MM.1S (cell line): ENCODE measurements at regions not wholly inside any gene's neighbourhood (a gene's known extent, or its start where the extent isn't known, plus 50 kb on each side); places are given as distances from the start of the nearest gene placed in this dataset.

ENCODE experiments used
- DNase-seq: peaks from one replicate; pipeline ENCODE4 v3.0.0-alpha.2; 2015
- H2AFZ ChIP-seq: fragments of 300-600 bp; sonication (generic); 2 replicates; pipeline ENCODE4 v1.6.0; 2016; ENCODE audit warnings: antibody characterized with exemption, low read length
- H3F3A ChIP-seq: fragments of 300-600 bp; sonication (generic); 2 replicates; pipeline ENCODE4 v1.6.1; 2016; ENCODE audit warnings: mild to moderate bottlenecking, antibody characterized with exemption, low read length, moderate library complexity, mixed read lengths; ENCODE audit not compliant: insufficient read depth
- H3K27ac ChIP-seq: fragments of 300-600 bp; sonication (generic); 2 replicates; pipeline ENCODE4 v1.5.1; 2016; ENCODE audit warnings: mild to moderate bottlenecking, low read length
- H3K27me3 ChIP-seq: fragments of 300-600 bp; sonication (generic); replicated peaks from 2 replicates; pipeline ENCODE4 v1.6.0; 2016; ENCODE audit warnings: low read length; ENCODE audit not compliant: insufficient read depth
- H3K36me3 ChIP-seq: fragments of 300-600 bp; sonication (generic); replicated peaks from 2 replicates; pipeline ENCODE4 v1.6.1; 2016; ENCODE audit warnings: mild to moderate bottlenecking, low read length, mixed read lengths; ENCODE audit not compliant: insufficient read depth
- H3K4me1 ChIP-seq: fragments of 300-600 bp; sonication (generic); 2 replicates; pipeline ENCODE4 v1.6.1; 2016; ENCODE audit warnings: low read length, mixed read lengths
- H3K4me2 ChIP-seq: fragments of 300-600 bp; sonication (generic); 2 replicates; pipeline ENCODE4 v1.6.0; 2016; ENCODE audit warnings: low read depth, low read length
- H3K4me3 ChIP-seq: fragments of 300-600 bp; sonication (generic); 2 replicates; pipeline ENCODE4 v1.5.1; 2016; ENCODE audit warnings: low read length, mixed read lengths
- H3K79me2 ChIP-seq: fragments of 300-600 bp; sonication (generic); 2 replicates; pipeline ENCODE4 v1.6.1; 2016; ENCODE audit warnings: mixed run types, low read length, mixed read lengths
- H3K9ac ChIP-seq: fragments of 300-600 bp; sonication (generic); 2 replicates; pipeline ENCODE4 v1.6.1; 2016; ENCODE audit warnings: low read length, mixed read lengths
- H3K9me2 ChIP-seq: fragments of 300-600 bp; sonication (generic); replicated peaks from 2 replicates; pipeline ENCODE4 v1.6.1; 2016; ENCODE audit warnings: mild to moderate bottlenecking, low read length, mixed read lengths; ENCODE audit not compliant: insufficient read depth
- H3K9me3 ChIP-seq: fragments of 300-600 bp; sonication (generic); replicated peaks from 2 replicates; pipeline ENCODE4 v1.6.1; 2016; ENCODE audit warnings: mild to moderate bottlenecking, low read length, mixed read lengths; ENCODE audit not compliant: insufficient read depth
- H4K20me1 ChIP-seq: fragments of 300-600 bp; sonication (generic); 2 replicates; pipeline ENCODE4 v1.6.1; 2016; ENCODE audit warnings: mild to moderate bottlenecking, low read length, moderate library complexity, mixed read lengths; ENCODE audit not compliant: insufficient read depth
- CTCF ChIP-seq: fragments of 300-600 bp; sonication (generic); IDR thresholded peaks from 2 replicates; pipeline ENCODE4 v1.5.1; 2016; ENCODE audit warnings: antibody characterized with exemption, low read length, mixed read lengths
- EZH2 ChIP-seq: fragments of 300-600 bp; sonication (generic); optimal IDR thresholded peaks from 2 replicates; pipeline ENCODE3; 2017; ENCODE audit warnings: low read depth, mild to moderate bottlenecking, antibody characterized with exemption, low read length, mixed read lengths
- EZH2phosphoT487 ChIP-seq: fragments of 300-600 bp; sonication (generic); IDR thresholded peaks from 2 replicates; pipeline ENCODE4 v1.6.1; 2018; ENCODE audit warnings: antibody characterized with exemption, low read length

- TF ChIP-seq EZH2 = no peak
- no peak for TF ChIP-seq CTCF
- TF ChIP-seq EZH2phosphoT487 = no peak
- Histone ChIP-seq H3K4me3 (no peak overlapping the region), H3K27ac (no peak overlapping the region), H3K79me2 (no peaks in the 10 kb centered on the region), H3K9ac (no peak overlapping the region), H4K20me1 (no peaks in the 10 kb centered on the region), H3K9me2 (no peaks in the 10 kb centered on the region), H3K4me2 (no peak overlapping the region), H3K36me3 (no peaks in the 10 kb centered on the region), H3K27me3 (no peaks in the 10 kb centered on the region), H3K9me3 (no peaks in the 10 kb centered on the region), H3F3A (no peaks in the 10 kb centered on the region), H3K4me1 (no peaks in the 10 kb centered on the region), H2AFZ (no peak overlapping the region)
- no peak for DNase-seq
Observed at GRCh38 chr18:55106906-55107305, 147.6 kb upstream of the CCDC68 start.

- Histone ChIP-seq H3K9me2 (no peaks in the 10 kb centered on the region), H3K27me3 (no peaks in the 10 kb centered on the region), H3K27ac (no peak overlapping the region), H3K9ac (no peak overlapping the region), H4K20me1 (no peaks in the 10 kb centered on the region), H3K4me3 (no peak overlapping the region), H3K79me2 (no peaks in the 10 kb centered on the region), H3K4me1 (no peaks in the 10 kb centered on the region), H3K9me3 (no peaks in the 10 kb centered on the region), H3K4me2 (no peak overlapping the region), H3K36me3 (no peaks in the 10 kb centered on the region), H2AFZ (no peak overlapping the region), H3F3A (no peaks in the 10 kb centered on the region)
- TF ChIP-seq EZH2phosphoT487 = no peak
- no peak for TF ChIP-seq EZH2
- DNase-seq = no peak
Observed at GRCh38 chr18:55106466-55106865, 147.2 kb upstream of the CCDC68 start.

GRCh38 chr18:55105873-55106272 lies 146.6 kb upstream of the CCDC68 start:
- no peaks in the 10 kb centered on the region for H4K20me1 ChIP-seq
- no peak overlapping the region for H2AFZ ChIP-seq
- no peak for DNase-seq
- no peaks in the 10 kb centered on the region for H3K79me2 ChIP-seq
- H3K4me1 ChIP-seq = no peaks in the 10 kb centered on the region
- no peak for TF ChIP-seq CTCF
- no peak for TF ChIP-seq EZH2phosphoT487
- TF ChIP-seq EZH2 = no peak
- H3K9me3 ChIP-seq = no peaks in the 10 kb centered on the region
- no peak overlapping the region for H3K4me2 ChIP-seq
- H3K9ac ChIP-seq = no peak overlapping the region
- H3K9me2 ChIP-seq = no peaks in the 10 kb centered on the region
- H3K27ac ChIP-seq = no peak overlapping the region
- no peaks in the 10 kb centered on the region for H3K36me3 ChIP-seq
- no peaks in the 10 kb centered on the region for H3F3A ChIP-seq
- H3K27me3 ChIP-seq = no peaks in the 10 kb centered on the region
- no peak overlapping the region for H3K4me3 ChIP-seq

- H2AFZ ChIP-seq = no peak overlapping the region
- no peaks in the 10 kb centered on the region for H4K20me1 ChIP-seq
- no peaks in the 10 kb centered on the region for H3K36me3 ChIP-seq
- no peak for DNase-seq
- TF ChIP-seq EZH2phosphoT487 (no peak), CTCF (no peak), EZH2 (no peak)
- no peak overlapping the region for H3K9ac ChIP-seq
- H3K9me3 ChIP-seq = no peaks in the 10 kb centered on the region
- no peaks in the 10 kb centered on the region for H3K4me1 ChIP-seq
- no peaks in the 10 kb centered on the region for H3K79me2 ChIP-seq
- H3K9me2 ChIP-seq = no peaks in the 10 kb centered on the region
- no peak overlapping the region for H3K27ac ChIP-seq
- no peaks in the 10 kb centered on the region for H3F3A ChIP-seq
- H3K4me3 ChIP-seq = no peak overlapping the region
- H3K27me3 ChIP-seq = no peaks in the 10 kb centered on the region
- no peak overlapping the region for H3K4me2 ChIP-seq
Observed at GRCh38 chr18:55102958-55103456, 143.7 kb upstream of the CCDC68 start.
